ENCODE measurements at regions not wholly inside any gene's neighbourhood (a gene's known extent, or its start where the extent isn't known, plus 50 kb on each side); places are given as distances from the start of the nearest gene placed in this dataset.

- H3K27me3 Mint-ChIP-seq: no peaks in the 10 kb centered on the region
- H3K4me3 Mint-ChIP-seq: no peak overlapping the region
- H3K36me3 Mint-ChIP-seq: no peaks in the 10 kb centered on the region
- ATAC-seq (ENCODE audit: low read depth in 2 of 2) (no peak), DNase-seq (no peak)
- no peak overlapping the region for H3K27ac Mint-ChIP-seq
- peaks cover 0 to 13% (median 3%) of the 10 kb centered on the region in 7 donors for H3K9me3 Mint-ChIP-seq
- H3K4me1 Mint-ChIP-seq: no peaks in the 10 kb centered on the region
Observed at GRCh38 chr18:73421010-73421409, 553.2 kb upstream of the NETO1 start.

- ATAC-seq (ENCODE audit: low read depth in 2 of 2) (no peak), DNase-seq (no peak)
- no peaks in the 10 kb centered on the region for H3K36me3 Mint-ChIP-seq
- H3K4me3 Mint-ChIP-seq: no peak overlapping the region
- H3K27ac Mint-ChIP-seq: no peak overlapping the region
- no peaks in the 10 kb centered on the region for H3K27me3 Mint-ChIP-seq
- H3K9me3 Mint-ChIP-seq: peaks cover 0 to 13% (median 3%) of the 10 kb centered on the region in 7 donors
- no peaks in the 10 kb centered on the region for H3K4me1 Mint-ChIP-seq
Observed at GRCh38 chr18:73419531-73419930, 551.7 kb upstream of the NETO1 start.

DNA sequence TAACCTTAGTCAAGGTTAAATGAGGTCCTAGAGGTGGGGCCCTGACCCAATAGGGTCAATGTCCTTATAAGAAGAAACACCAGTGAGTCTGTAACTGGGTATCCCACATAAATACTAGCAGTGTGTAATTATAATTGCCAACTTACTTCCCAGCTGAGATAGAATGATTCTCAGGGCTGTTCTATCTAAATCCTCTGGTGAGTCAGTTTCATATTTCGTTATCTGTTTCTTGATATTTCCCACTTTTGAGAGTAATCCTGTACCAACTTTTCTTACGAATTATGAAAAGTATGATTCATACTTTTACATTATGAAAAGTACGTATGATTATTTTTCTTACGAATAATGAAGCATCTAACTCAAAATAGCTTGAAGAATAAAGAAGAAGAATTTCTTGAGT is 546.8 kb upstream of the NETO1 start:
- Mint-ChIP-seq H3K27me3 (no peaks in the 10 kb centered on the region), H3K36me3 (no peaks in the 10 kb centered on the region), H3K4me3 (no peak overlapping the region), H3K27ac (no peak overlapping the region), H3K9me3 (peaks cover 0 to 13% (median 3%) of the 10 kb centered on the region in 7 donors), H3K4me1 (no peaks in the 10 kb centered on the region)
- DNase-seq (no peak), ATAC-seq (ENCODE audit: low read depth in 2 of 2) (no peak)

- no peak for DNase-seq
- Mint-ChIP-seq H3K27ac (no peak overlapping the region), H3K4me1 (no peaks in the 10 kb centered on the region), H3K9me3 (peaks cover 0 to 13% (median 3%) of the 10 kb centered on the region in 7 donors), H3K36me3 (no peaks in the 10 kb centered on the region), H3K4me3 (no peak overlapping the region), H3K27me3 (no peaks in the 10 kb centered on the region)
- ATAC-seq (ENCODE audit: low read depth in 2 of 2): no peak
Observed at GRCh38 chr18:73414069-73414468, 546.3 kb upstream of the NETO1 start.

DNA sequence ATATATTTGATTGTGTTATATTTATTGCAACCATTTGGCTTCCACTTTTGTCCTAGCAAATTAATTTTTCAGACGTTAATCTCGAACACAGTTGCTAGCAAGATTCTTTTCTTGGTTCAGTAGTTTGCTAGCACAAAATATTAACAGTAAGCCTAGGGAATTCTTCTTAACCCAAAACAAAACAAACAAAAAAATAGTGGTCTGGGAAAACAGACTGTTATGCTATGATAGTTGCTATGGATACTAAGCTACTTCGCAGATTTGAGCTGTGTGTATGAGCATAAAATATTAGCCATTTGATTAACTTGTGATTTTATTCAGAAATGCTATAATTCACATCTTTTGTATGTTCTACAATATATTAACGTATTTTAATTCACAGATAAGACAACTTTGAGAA is 541.5 kb upstream of the NETO1 start:
- Mint-ChIP-seq H3K4me1 (peaks cover 0 to 6% (median 5%) of the 10 kb centered on the region in 3 donors), H3K9me3 (peaks cover 0 to 2% (median 0%) of the 10 kb centered on the region in 7 donors), H3K36me3 (no peaks in the 10 kb centered on the region), H3K27me3 (no peaks in the 10 kb centered on the region), H3K4me3 (no peak overlapping the region), H3K27ac (no peak overlapping the region)
- ATAC-seq (ENCODE audit: low read depth in 2 of 2): no peak
- DNase-seq: no peak

DNA sequence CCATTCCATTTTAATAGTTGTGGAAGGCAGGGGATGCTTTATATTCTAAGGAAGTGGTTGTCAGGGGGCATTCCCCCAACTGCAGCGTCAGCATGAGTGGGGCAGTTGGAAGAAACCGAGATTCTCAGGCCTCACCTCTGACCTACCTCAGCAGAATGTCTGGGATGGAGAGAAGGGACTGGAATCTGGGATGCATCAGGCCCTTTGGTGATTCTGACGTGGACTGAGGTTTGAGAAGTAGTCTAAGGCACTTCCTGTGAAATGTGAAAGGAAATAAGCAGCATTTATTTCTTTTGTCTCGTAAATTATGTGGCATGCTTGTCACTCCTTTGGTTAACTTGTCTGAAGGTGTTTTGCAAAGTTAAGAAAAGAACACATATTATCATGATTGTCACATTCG is 540.7 kb upstream of the NETO1 start:
- peaks cover 0 to 2% (median 0%) of the 10 kb centered on the region in 7 donors for H3K9me3 Mint-ChIP-seq
- H3K36me3 Mint-ChIP-seq: no peaks in the 10 kb centered on the region
- H3K27ac Mint-ChIP-seq: no peak overlapping the region
- no peaks in the 10 kb centered on the region for H3K27me3 Mint-ChIP-seq
- ATAC-seq (ENCODE audit: low read depth in 2 of 2): peak; percentile 25 to 35
- peaks cover 0 to 6% (median 5%) of the 10 kb centered on the region in 3 donors for H3K4me1 Mint-ChIP-seq
- no peak overlapping the region for H3K4me3 Mint-ChIP-seq
- no peak for DNase-seq

- H3K4me3 Mint-ChIP-seq: no peak overlapping the region
- DNase-seq (no peak), ATAC-seq (ENCODE audit: low read depth in 2 of 2) (no peak)
- no peak overlapping the region for H3K27ac Mint-ChIP-seq
- no peaks in the 10 kb centered on the region for H3K36me3 Mint-ChIP-seq
- H3K9me3 Mint-ChIP-seq: peaks cover 0 to 2% (median 0%) of the 10 kb centered on the region in 7 donors
- H3K27me3 Mint-ChIP-seq: no peaks in the 10 kb centered on the region
- peaks cover 0 to 6% (median 5%) of the 10 kb centered on the region in 3 donors for H3K4me1 Mint-ChIP-seq
Observed at GRCh38 chr18:73407506-73407905, 539.7 kb upstream of the NETO1 start.

- ATAC-seq (ENCODE audit: low read depth in 2 of 2): no peak
- Mint-ChIP-seq H3K27me3 (peaks cover 0 to 7% (median 4%) of the 10 kb centered on the region in 3 donors), H3K27ac (no peak overlapping the region), H3K4me1 (no peaks in the 10 kb centered on the region), H3K4me3 (no peak overlapping the region), H3K36me3 (no peaks in the 10 kb centered on the region), H3K9me3 (no peaks in the 10 kb centered on the region)
- no peak for DNase-seq
Observed at GRCh38 chr18:73384246-73384645, 516.5 kb upstream of the NETO1 start.

GRCh38 chr18:73381699-73382036 is 513.9 kb upstream of the NETO1 start:
- DNase-seq: no peak
- Mint-ChIP-seq H3K9me3 (peaks cover 0 to 3% (median 0%) of the 10 kb centered on the region in 7 donors), H3K27me3 (peaks cover 0 to 4% (median 0%) of the 10 kb centered on the region in 3 donors), H3K4me1 (no peaks in the 10 kb centered on the region), H3K36me3 (no peaks in the 10 kb centered on the region), H3K27ac (no peak overlapping the region), H3K4me3 (no peak overlapping the region)
- no peak for ATAC-seq (ENCODE audit: low read depth in 2 of 2)

DNA sequence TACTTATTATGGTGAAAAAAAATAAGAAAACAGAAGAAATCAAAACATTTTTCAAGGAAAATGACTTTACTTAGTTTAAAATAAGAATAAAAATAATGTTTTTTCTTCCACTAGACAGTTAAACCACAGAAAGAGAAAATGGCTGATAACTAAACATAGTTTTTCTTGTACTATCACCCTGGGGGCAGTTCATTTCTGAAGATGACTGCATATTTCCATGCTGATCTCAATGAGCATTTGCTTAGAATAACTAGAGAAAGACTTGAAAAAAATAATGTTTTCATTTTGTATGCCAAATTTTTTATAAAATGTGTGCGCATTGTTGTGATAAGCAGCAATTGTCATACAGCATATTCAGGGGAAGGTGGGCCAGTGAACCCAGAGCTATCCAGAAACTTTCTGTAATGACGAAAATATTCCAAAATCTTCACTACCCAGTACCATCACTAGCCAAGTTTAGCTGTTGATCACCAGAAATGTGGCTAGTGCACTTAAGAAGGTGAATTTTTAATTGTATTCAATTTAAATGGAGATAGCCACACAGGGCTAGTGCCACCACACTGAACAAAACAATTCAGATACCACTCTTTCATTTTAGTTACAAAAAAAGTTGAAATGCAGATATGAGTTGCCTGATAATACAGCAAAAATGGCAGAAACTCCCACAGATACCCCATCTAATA is 513.4 kb upstream of the NETO1 start:
- peaks cover 0 to 4% (median 0%) of the 10 kb centered on the region in 3 donors for H3K27me3 Mint-ChIP-seq
- H3K9me3 Mint-ChIP-seq: peaks cover 0 to 8% (median 0%) of the 10 kb centered on the region in 7 donors
- no peaks in the 10 kb centered on the region for H3K36me3 Mint-ChIP-seq
- DNase-seq (no peak), ATAC-seq (ENCODE audit: low read depth in 2 of 2) (no peak)
- H3K4me3 Mint-ChIP-seq: no peak overlapping the region
- no peaks in the 10 kb centered on the region for H3K4me1 Mint-ChIP-seq
- H3K27ac Mint-ChIP-seq: no peak overlapping the region

GRCh38 chr18:73366713-73367112 is 498.9 kb upstream of the NETO1 start:
- H3K9me3 Mint-ChIP-seq: peaks cover 2 to 19% (median 6%) of the 10 kb centered on the region in 7 donors
- no peak for ATAC-seq (ENCODE audit: low read depth in 2 of 2)

DNA sequence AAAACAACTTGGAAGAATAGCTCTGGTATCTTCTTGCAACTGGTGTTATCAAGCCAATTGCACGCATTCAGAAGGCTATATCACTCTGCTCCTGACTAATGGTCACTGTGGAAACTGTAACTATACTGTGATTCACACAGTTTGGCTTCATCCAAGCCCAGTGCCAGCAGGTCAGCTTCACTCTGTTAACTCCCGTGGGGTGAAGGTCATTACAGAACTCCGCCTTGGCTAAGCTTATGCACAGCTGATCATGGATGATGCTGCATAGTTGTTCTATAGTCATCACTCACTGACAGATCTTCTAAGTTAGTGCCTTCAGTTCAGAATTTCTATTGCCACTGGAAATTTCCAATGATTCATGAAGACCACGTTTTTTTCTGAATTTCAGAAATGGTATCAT is 497.2 kb upstream of the NETO1 start:
- DNase-seq (no peak), ATAC-seq (ENCODE audit: low read depth in 2 of 2) (no peak)
- H3K27ac Mint-ChIP-seq: no peak overlapping the region
- H3K4me1 Mint-ChIP-seq: no peaks in the 10 kb centered on the region
- no peaks in the 10 kb centered on the region for H3K27me3 Mint-ChIP-seq
- H3K36me3 Mint-ChIP-seq: no peaks in the 10 kb centered on the region
- peaks cover 0 to 7% (median 0%) of the 10 kb centered on the region in 7 donors for H3K9me3 Mint-ChIP-seq
- no peak overlapping the region for H3K4me3 Mint-ChIP-seq

More at GRCh38 chr18:73366713-73367112, 498.9 kb upstream of the NETO1 start:
- Mint-ChIP-seq H3K27me3 (no peaks in the 10 kb centered on the region), H3K27ac (no peak overlapping the region), H3K4me3 (no peak overlapping the region), H3K4me1 (no peaks in the 10 kb centered on the region), H3K36me3 (no peaks in the 10 kb centered on the region)
- DNase-seq: no peak

- no peak for DNase-seq
- Mint-ChIP-seq H3K4me3 (no peak overlapping the region), H3K4me1 (no peaks in the 10 kb centered on the region), H3K36me3 (no peaks in the 10 kb centered on the region), H3K27ac (no peak overlapping the region), H3K9me3 (no peaks in the 10 kb centered on the region), H3K27me3 (no peaks in the 10 kb centered on the region)
- ATAC-seq (ENCODE audit: low read depth in 2 of 2): no peak
Observed at GRCh38 chr18:73355121-73355520, 487.3 kb upstream of the NETO1 start.

DNA sequence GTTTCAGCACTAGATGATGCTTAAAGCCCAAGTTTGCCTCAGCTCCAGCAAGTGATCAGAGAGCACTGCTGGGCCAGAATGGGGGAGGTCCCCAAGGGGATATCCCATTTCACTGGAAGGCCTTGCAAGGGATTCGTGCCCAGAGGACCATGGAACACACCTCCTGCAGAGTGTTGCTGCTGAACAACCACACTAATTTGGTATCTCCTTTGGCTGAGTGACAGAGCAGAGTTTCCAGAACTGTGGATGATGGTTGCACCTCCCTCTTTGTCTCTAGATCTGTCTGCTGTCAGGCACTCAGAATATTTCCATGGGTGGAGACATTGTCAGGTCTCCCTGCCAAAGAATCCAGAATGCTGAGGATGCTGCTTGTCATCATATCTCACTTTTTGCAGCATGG is 484.8 kb upstream of the NETO1 start:
- no peak for ATAC-seq (ENCODE audit: low read depth in 2 of 2)

More for the DNA sequence above, 484.8 kb upstream of the NETO1 start:
- no peaks in the 10 kb centered on the region for H3K36me3 Mint-ChIP-seq
- H3K4me1 Mint-ChIP-seq: no peaks in the 10 kb centered on the region
- no peak for DNase-seq
- H3K4me3 Mint-ChIP-seq: no peak overlapping the region
- no peaks in the 10 kb centered on the region for H3K27me3 Mint-ChIP-seq
- H3K27ac Mint-ChIP-seq: no peak overlapping the region
- no peaks in the 10 kb centered on the region for H3K9me3 Mint-ChIP-seq
